Liver (tissue), 8 donors: ENCODE measurements at regions not wholly inside any gene's neighbourhood (a gene's known extent, or its start where the extent isn't known, plus 50 kb on each side); places are given as distances from the start of the nearest gene placed in this dataset.

Experiments
- DNase-seq: peaks from one replicate; pipeline ENCODE4 v3.0.0-alpha.2; 2017; ENCODE audit warnings: low spot score
- H3K27ac ChIP-seq, 2 donors: one replicate each; pipeline ENCODE4 v1.7.0; 2013; ENCODE audit warnings: inconsistent platforms in 2 of 2, low read length in 2 of 2, control low read depth in 1 of 2, low read depth in 1 of 2, mild to moderate bottlenecking in 1 of 2
- H3K27me3 ChIP-seq, 4 donors: one replicate each; pipeline versions ENCODE4 v1.6.1 to v1.7.0; 2013; ENCODE audit warnings: low read length in 3 of 4, inconsistent platforms in 1 of 4, mild to moderate bottlenecking in 1 of 4, moderate library complexity in 1 of 4; ENCODE audit not compliant: control insufficient read depth in 4 of 4, insufficient read depth in 4 of 4
- H3K36me3 ChIP-seq, 4 donors: one replicate each; pipeline versions ENCODE4 v1.6.1 to v1.7.0; 2013; ENCODE audit warnings: low read length in 3 of 4, mild to moderate bottlenecking in 3 of 4, low read depth in 1 of 4, moderate library complexity in 1 of 4; ENCODE audit not compliant: control insufficient read depth in 4 of 4, insufficient read depth in 3 of 4
- H3K4me1 ChIP-seq, 4 donors: one replicate each; pipeline versions ENCODE4 v1.6.1 to v1.7.0; 2013; ENCODE audit warnings: low read length in 3 of 4, mild to moderate bottlenecking in 3 of 4, moderate library complexity in 1 of 4; ENCODE audit not compliant: control insufficient read depth in 4 of 4, insufficient read depth in 4 of 4
- H3K4me3 ChIP-seq, 3 donors: one replicate each; pipeline versions ENCODE4 v1.6.1 to v1.7.0; 2013; ENCODE audit warnings: low read length in 3 of 3, control low read depth in 1 of 3, low read depth in 1 of 3, mild to moderate bottlenecking in 1 of 3
- H3K9ac ChIP-seq, 2 donors: one replicate each; pipeline ENCODE4 v1.7.0; 2013; ENCODE audit warnings: low read length in 2 of 2, mild to moderate bottlenecking in 2 of 2, moderate library complexity in 2 of 2, control low read depth in 1 of 2, low read depth in 1 of 2
- H3K9me3 ChIP-seq, 4 donors: one replicate each; pipeline versions ENCODE4 v1.6.1 to v1.7.0; 2013; ENCODE audit warnings: low read length in 3 of 4; ENCODE audit not compliant: control insufficient read depth in 4 of 4
- CTCF ChIP-seq: fragments of 150-350 bp; IDR thresholded peaks from 2 replicates; pipeline ENCODE4 v1.5.1; 2017; ENCODE audit warnings: improper control_type of control experiment, low read depth, low read length; ENCODE audit not compliant: missing input control
- EGR1 ChIP-seq, 2 donors: IDR thresholded peaks; 2 replicates each; pipeline ENCODE4 v1.6.1; 2016 to 2018; ENCODE audit warnings: antibody characterized with exemption in 2 of 2, low read depth in 2 of 2
- FOXA1 ChIP-seq: IDR thresholded peaks from 2 replicates; pipeline ENCODE4 v1.6.1; 2016; ENCODE audit warnings: antibody characterized with exemption
- FOXA2 ChIP-seq: IDR thresholded peaks from 2 replicates; pipeline ENCODE4 v1.6.1; 2016; ENCODE audit warnings: antibody characterized with exemption
- GABPA ChIP-seq, 2 donors: IDR thresholded peaks in 1 of 2; conservative IDR thresholded peaks in 1 of 2; 2 replicates each; pipeline ENCODE4 v1.6.1; 2016; ENCODE audit warnings: antibody characterized with exemption in 2 of 2, mild to moderate bottlenecking in 1 of 2, moderate library complexity in 1 of 2
- HNF4A ChIP-seq, 2 donors: conservative IDR thresholded peaks; 2 replicates each; pipeline ENCODE4 v1.6.1; 2016; ENCODE audit warnings: antibody characterized with exemption in 2 of 2, mild to moderate bottlenecking in 2 of 2
- HNF4G ChIP-seq: IDR thresholded peaks from 2 replicates; pipeline ENCODE4 v1.6.1; 2016; ENCODE audit warnings: antibody characterized with exemption
- JUND ChIP-seq, 2 donors: IDR thresholded peaks; 2 replicates each; pipeline ENCODE4 v1.6.1; 2016; ENCODE audit warnings: antibody characterized with exemption in 2 of 2
- MAX ChIP-seq: IDR thresholded peaks from 2 replicates; pipeline ENCODE4 v1.6.1; 2016; ENCODE audit warnings: antibody characterized with exemption
- NR2F2 ChIP-seq: IDR thresholded peaks from 2 replicates; pipeline ENCODE4 v1.6.1; 2016; ENCODE audit warnings: antibody characterized with exemption
- RAD21 ChIP-seq, 2 donors: IDR thresholded peaks; 2 replicates each; pipeline ENCODE4 v1.6.1; 2016; ENCODE audit warnings: antibody characterized with exemption in 2 of 2, mild to moderate bottlenecking in 2 of 2
- REST ChIP-seq: IDR thresholded peaks from 2 replicates; pipeline ENCODE4 v1.6.1; 2016; ENCODE audit warnings: antibody characterized with exemption, mild to moderate bottlenecking
- RXRA ChIP-seq, 2 donors: IDR thresholded peaks; 2 replicates each; pipeline ENCODE4 v1.6.1; 2017 to 2018; ENCODE audit warnings: antibody characterized with exemption in 2 of 2, mild to moderate bottlenecking in 1 of 2
- SP1 ChIP-seq: IDR thresholded peaks from 2 replicates; pipeline ENCODE4 v1.6.1; 2018; ENCODE audit warnings: antibody characterized with exemption, mild to moderate bottlenecking
- TAF1 ChIP-seq: conservative IDR thresholded peaks from 2 replicates; pipeline ENCODE4 v1.6.1; 2016; ENCODE audit warnings: antibody characterized with exemption, mild to moderate bottlenecking
- ZBTB33 ChIP-seq: IDR thresholded peaks from 2 replicates; pipeline ENCODE4 v1.6.1; 2016; ENCODE audit warnings: antibody characterized with exemption
- WGBS: extraction: QIAGEN DNeasy Blood & Tissue Kit; methylation state at CpG from one replicate; pipeline ENCODE4 v1.1.7; 2013; 5-methylcytosine and 5-hydroxymethylcytosine counted together
- donor health status: healthy.
- donor health status: healthy.
- donor health status: healthy.
- donor health status: healthy.
- donor health status: healthy.

GRCh38 chr3:154936196-154936595, 143.9 kb upstream of the MME start:
- Histone ChIP-seq H3K9ac (no peak overlapping the region), H3K27me3 (no peaks in the 10 kb centered on the region), H3K4me1 (no peaks in the 10 kb centered on the region), H3K27ac (no peak overlapping the region), H3K9me3 (peaks cover 0 to 2% (median 0%) of the 10 kb centered on the region in 4 donors), H3K36me3 (no peaks in the 10 kb centered on the region), H3K4me3 (no peak overlapping the region)
- no peak for DNase-seq
- no peak for TF ChIP-seq FOXA2
- no peak for TF ChIP-seq REST
- no peak for TF ChIP-seq RAD21 (IDR thresholded peaks at IDR 0.05)
- TF ChIP-seq HNF4A (conservative IDR thresholded peaks at IDR 0.05) = no peak
- no peak for TF ChIP-seq JUND (IDR thresholded peaks at IDR 0.05)
- TF ChIP-seq FOXA1 = no peak
- no peak for TF ChIP-seq GABPA (IDR thresholded peaks at IDR 0.05 in 1 of 2, conservative IDR thresholded peaks at IDR 0.05 in 1 of 2)
- no peak for TF ChIP-seq TAF1
- no peak for TF ChIP-seq HNF4G
- TF ChIP-seq CTCF = no peak
- TF ChIP-seq NR2F2 = no peak
- no peak for TF ChIP-seq SP1
- no peak for TF ChIP-seq RXRA (IDR thresholded peaks at IDR 0.05)
- WGBS = 94% methylated on average over 4 of the region's 4 CpGs

GRCh38 chr3:154933581-154933980, 146.5 kb upstream of the MME start:
- Histone ChIP-seq H3K4me3 (no peak overlapping the region), H3K4me1 (no peaks in the 10 kb centered on the region), H3K27me3 (no peaks in the 10 kb centered on the region), H3K27ac (no peak overlapping the region), H3K36me3 (no peaks in the 10 kb centered on the region), H3K9me3 (no peaks in the 10 kb centered on the region), H3K9ac (no peak overlapping the region)
- no peak for TF ChIP-seq FOXA2
- no peak for TF ChIP-seq NR2F2
- TF ChIP-seq HNF4A (conservative IDR thresholded peaks at IDR 0.05) = no peak
- TF ChIP-seq EGR1 (IDR thresholded peaks at IDR 0.05; ENCODE audit: low read depth in 2 of 2) = no peak
- TF ChIP-seq RAD21 (IDR thresholded peaks at IDR 0.05) = no peak
- TF ChIP-seq SP1 = no peak
- TF ChIP-seq TAF1 = no peak
- TF ChIP-seq ZBTB33 = no peak
- no peak for TF ChIP-seq MAX
- no peak for DNase-seq
